ENCODE measurements at regions not wholly inside any gene's neighbourhood (a gene's known extent, or its start where the extent isn't known, plus 50 kb on each side); places are given as distances from the start of the nearest gene placed in this dataset.

- Histone ChIP-seq H3K36me3 (ENCODE audit: control insufficient read depth in 1 of 2, insufficient read depth in 2 of 2, low read length in 2 of 2) (no peaks in the 10 kb centered on the region), H3K9me2 (ENCODE audit: insufficient read depth) (no peaks in the 10 kb centered on the region), H3K9ac (ENCODE audit: low read length) (no peak overlapping the region), H3K4me1 (ENCODE audit: control insufficient read depth in 1 of 2, insufficient read depth in 2 of 2, low read length in 2 of 2) (no peaks in the 10 kb centered on the region), H3K4me2 (ENCODE audit: low read length) (no peak overlapping the region), H3K79me2 (ENCODE audit: insufficient read depth, low read length) (no peaks in the 10 kb centered on the region), H3K4me3 (replicated peaks in 1 of 2; ENCODE audit: low read depth in 1 of 2, low read length in 2 of 2) (no peak overlapping the region), H3K27ac (ENCODE audit: low read depth, low read length) (no peak overlapping the region), H2AFZ (ENCODE audit: low read depth, low read length, poor library complexity, severe bottlenecking) (no peak overlapping the region), H4K20me1 (ENCODE audit: insufficient read depth) (no peaks in the 10 kb centered on the region), H3K9me3 (ENCODE audit: control insufficient read depth in 1 of 2, insufficient read depth in 1 of 2, low read depth in 1 of 2, low read length in 2 of 2) (no peaks in the 10 kb centered on the region), H3K27me3 (ENCODE audit: insufficient read depth, low read length) (no peaks in the 10 kb centered on the region)
- BruUV-seq (replicated peaks): no TSS peak
- ChIA-PET POLR2A (no interaction called here), CTCF (no interaction called here), RAD21 (ENCODE audit: low non-redundant PET in 1 of 2, low total read pairs in 2 of 2, uncharacterized antibody in 2 of 2, unreplicated experiment in 2 of 2) (no interaction called here)
- ATAC-seq: no peak
- intact Hi-C loops (cut with micrococcal nuclease): no loop called here
- TF ChIP-seq ELF1 (IDR thresholded peaks at IDR 0.05; ENCODE audit: borderline replicate concordance, low read depth) (no peak), YY1 (IDR thresholded peaks at IDR 0.05; ENCODE audit: extremely low read depth, insufficient replicate concordance, low read depth, low read length) (no peak), EZH2phosphoT487 (IDR thresholded peaks at IDR 0.05; ENCODE audit: borderline replicate concordance) (no peak)
- DNase-seq (ENCODE audit: low read depth, low spot score): no peak
These were observed 420.7 kb downstream of the SI start for GRCh38 chr3:164657631-164658030.

- ChIA-PET CTCF (no interaction called here), RAD21 (ENCODE audit: low non-redundant PET in 1 of 2, low total read pairs in 2 of 2, uncharacterized antibody in 2 of 2, unreplicated experiment in 2 of 2) (no interaction called here), POLR2A (no interaction called here)
- no peaks in the 10 kb centered on the region for H3K9me2 ChIP-seq (ENCODE audit: insufficient read depth)
- no peak overlapping the region for H3K4me3 ChIP-seq (replicated peaks in 1 of 2; ENCODE audit: low read depth in 1 of 2, low read length in 2 of 2)
- no peak overlapping the region for H3K4me2 ChIP-seq (ENCODE audit: low read length)
- DNase-seq (ENCODE audit: low read depth, low spot score) (no peak), ATAC-seq (no peak)
- BruUV-seq (replicated peaks): no TSS peak
- intact Hi-C loops (cut with micrococcal nuclease): no loop called here
- H3K36me3 ChIP-seq (ENCODE audit: control insufficient read depth in 1 of 2, insufficient read depth in 2 of 2, low read length in 2 of 2): no peaks in the 10 kb centered on the region
- H3K9me3 ChIP-seq (ENCODE audit: control insufficient read depth in 1 of 2, insufficient read depth in 1 of 2, low read depth in 1 of 2, low read length in 2 of 2): no peaks in the 10 kb centered on the region
- H3K4me1 ChIP-seq (ENCODE audit: control insufficient read depth in 1 of 2, insufficient read depth in 2 of 2, low read length in 2 of 2): no peaks in the 10 kb centered on the region
- H3K79me2 ChIP-seq (ENCODE audit: insufficient read depth, low read length): no peaks in the 10 kb centered on the region
- H3K9ac ChIP-seq (ENCODE audit: low read length): no peak overlapping the region
- no peaks in the 10 kb centered on the region for H3K27me3 ChIP-seq (ENCODE audit: insufficient read depth, low read length)
- no peaks in the 10 kb centered on the region; the same call in 1 of the 2 replicates for H4K20me1 ChIP-seq (ENCODE audit: insufficient read depth)
- no peak overlapping the region for H2AFZ ChIP-seq (ENCODE audit: low read depth, low read length, poor library complexity, severe bottlenecking)
- no peak overlapping the region for H3K27ac ChIP-seq (ENCODE audit: low read depth, low read length)
- TF ChIP-seq POLR2A (IDR thresholded peaks at IDR 0.05; ENCODE audit: borderline replicate concordance, extremely low read depth, insufficient read depth, insufficient read length) (no peak), SP1 (IDR thresholded peaks at IDR 0.05; ENCODE audit: low read depth) (no peak), TCF7L2 (IDR thresholded peaks at IDR 0.05; ENCODE audit: borderline replicate concordance, extremely low read depth, insufficient read depth, insufficient read length) (no peak), ZBTB33 (IDR thresholded peaks at IDR 0.05; ENCODE audit: extremely low read depth, insufficient replicate concordance, low read length) (no peak), CBX3 (IDR thresholded peaks at IDR 0.05; ENCODE audit: low read depth) (no peak), FOSL1 (IDR thresholded peaks at IDR 0.05; ENCODE audit: low read depth) (no peak), EGR1 (IDR thresholded peaks at IDR 0.05; ENCODE audit: low read depth) (no peak), RAD21 (IDR thresholded peaks at IDR 0.05; ENCODE audit: low read depth) (no peak), YY1 (IDR thresholded peaks at IDR 0.05; ENCODE audit: extremely low read depth, insufficient replicate concordance, low read depth, low read length) (no peak), JUND (IDR thresholded peaks at IDR 0.05) (no peak), EZH2phosphoT487 (IDR thresholded peaks at IDR 0.05; ENCODE audit: borderline replicate concordance) (no peak), ZFX (IDR thresholded peaks at IDR 0.05) (no peak), ELF1 (IDR thresholded peaks at IDR 0.05; ENCODE audit: borderline replicate concordance, low read depth) (no peak), ATF3 (IDR thresholded peaks at IDR 0.05) (no peak), CTCF (IDR thresholded peaks at IDR 0.05 in 2 of 3, conservative IDR thresholded peaks at IDR 0.05 in 1 of 3; ENCODE audit: borderline replicate concordance in 1 of 3, insufficient read depth in 1 of 3, low read depth in 2 of 3, low read length in 2 of 3) (no peak)
These were observed 422.8 kb downstream of the SI start for GRCh38 chr3:164655462-164655861.

Data from HCT116 (cell line).